PFSK-1 (cell line): ENCODE measurements at regions not wholly inside any gene's neighbourhood (a gene's known extent, or its start where the extent isn't known, plus 50 kb on each side); places are given as distances from the start of the nearest gene placed in this dataset.

ENCODE experiments used
- FOXP2 ChIP-seq: optimal IDR thresholded peaks from 2 replicates; pipeline ENCODE3; 2011; ENCODE audit warnings: borderline replicate concordance, control low read depth, inconsistent platforms; ENCODE audit not compliant: insufficient read depth; ENCODE audit errors: extremely low read length, extremely low read depth
- POLR2AphosphoS5 ChIP-seq: IDR thresholded peaks from 2 replicates; pipeline ENCODE4 v1.6.1; 2012; ENCODE audit warnings: low read depth, mild to moderate bottlenecking, control low read depth, low read length, moderate library complexity
- REST ChIP-seq, 2 experiments: IDR thresholded peaks; 2 replicates each; pipeline versions ENCODE4 v1.6.1 to v1.8.0; 2011 to 2012; ENCODE audit warnings: low read depth in 2 of 2, low read length in 2 of 2, control low read depth in 1 of 2, inconsistent platforms in 1 of 2, mild to moderate bottlenecking in 1 of 2, moderate library complexity in 1 of 2; ENCODE audit not compliant: insufficient read depth in 1 of 2
- SIN3A ChIP-seq: IDR thresholded peaks from 2 replicates; pipeline ENCODE4 v1.6.1; 2012; ENCODE audit warnings: mild to moderate bottlenecking, low read length, moderate library complexity, borderline replicate concordance; ENCODE audit not compliant: insufficient read depth
- TAF1 ChIP-seq: IDR thresholded peaks from 2 replicates; pipeline ENCODE4 v1.6.1; 2012; ENCODE audit warnings: low read length, control low read depth, borderline replicate concordance; ENCODE audit not compliant: insufficient read depth

DNA sequence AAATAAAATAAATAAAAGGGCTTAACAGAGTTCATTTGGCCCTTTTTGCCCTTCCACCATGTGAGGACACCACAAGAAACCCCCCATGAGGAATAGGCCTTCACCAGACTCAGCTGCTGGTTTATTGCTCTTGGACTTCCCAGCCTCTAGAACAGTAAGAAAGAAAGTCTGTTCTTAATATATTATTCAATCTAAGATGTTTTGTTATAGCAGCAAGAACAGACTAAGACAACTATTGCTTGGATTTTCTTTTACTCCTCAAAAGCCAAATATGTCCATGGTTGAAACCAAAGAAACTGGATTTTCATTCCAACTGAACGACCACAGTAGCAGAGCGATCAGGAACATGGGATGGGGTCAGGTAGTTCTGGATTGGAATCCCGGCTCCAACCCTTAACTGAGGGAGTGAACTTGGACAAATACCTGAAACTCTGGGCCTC, 157.2 kb upstream of the EEA1 start:
- TF ChIP-seq POLR2AphosphoS5 (no peak), TAF1 (no peak), FOXP2 (no peak), REST (IDR thresholded peaks at IDR 0.05; ENCODE audit: insufficient read depth in 1 of 2, low read depth in 2 of 2, low read length in 2 of 2) (no peak), SIN3A (no peak)

- TF ChIP-seq REST (IDR thresholded peaks at IDR 0.05; ENCODE audit: insufficient read depth in 1 of 2, low read depth in 2 of 2, low read length in 2 of 2) (no peak), FOXP2 (no peak), POLR2AphosphoS5 (no peak), SIN3A (no peak), TAF1 (no peak)
These were observed 158.9 kb upstream of the EEA1 start for GRCh38 chr12:93087840-93088610.

- TF ChIP-seq FOXP2 (no peak), SIN3A (no peak), POLR2AphosphoS5 (no peak), REST (IDR thresholded peaks at IDR 0.05; ENCODE audit: insufficient read depth in 1 of 2, low read depth in 2 of 2, low read length in 2 of 2) (no peak)
These were observed 160.9 kb upstream of the EEA1 start for GRCh38 chr12:93089805-93090569.

- TF ChIP-seq POLR2AphosphoS5 (no peak), REST (IDR thresholded peaks at IDR 0.05; ENCODE audit: insufficient read depth in 1 of 2, low read depth in 2 of 2, low read length in 2 of 2) (no peak), FOXP2 (no peak), TAF1 (no peak), SIN3A (no peak)
These were observed 161.7 kb upstream of the EEA1 start for GRCh38 chr12:93090731-93091172.
